Colonic mucosa (tissue), 4 donors: ENCODE measurements at regions not wholly inside any gene's neighbourhood (a gene's known extent, or its start where the extent isn't known, plus 50 kb on each side); places are given as distances from the start of the nearest gene placed in this dataset.

ENCODE experiments used
- DNase-seq: peaks from one replicate; pipeline ENCODE4 v3.0.0-alpha.2; 2020
- H3K27ac ChIP-seq: fragments of 200-600 bp; one replicate; pipeline ENCODE4 v1.8.0; 2021
- H3K27me3 ChIP-seq: fragments of 200-600 bp; one replicate; pipeline ENCODE4 v1.8.0; 2021
- H3K36me3 ChIP-seq: fragments of 200-600 bp; one replicate; pipeline ENCODE4 v1.8.0; 2021
- H3K4me1 ChIP-seq: fragments of 200-600 bp; one replicate; pipeline ENCODE4 v1.8.0; 2021; ENCODE audit warnings: mild to moderate bottlenecking
- H3K4me3 ChIP-seq: fragments of 200-600 bp; one replicate; pipeline ENCODE4 v1.8.0; 2021
- H3K9ac ChIP-seq, 2 donors: one replicate each; pipeline ENCODE4 v1.7.0; 2013; ENCODE audit warnings: control low read depth in 2 of 2, low read depth in 2 of 2, low read length in 2 of 2
- H3K9me3 ChIP-seq: fragments of 200-600 bp; one replicate; pipeline ENCODE4 v1.8.0; 2021
- intact Hi-C: fragments of 100-400 bp; cut with DNase I; formaldehyde crosslinking; loops from one replicate; pipeline ENCODE4 v1.14.1; 2022
- TF ChIP-seq, protein P1 (sequence below): fragments of 200-600 bp; IDR thresholded peaks from one replicate; pipeline ENCODE4 v1.8.0; 2022; ENCODE audit warnings: antibody characterized with exemption, mild to moderate bottlenecking
- donor health status: healthy.
- donor health status: DM: no; HTN: no; CAD: no.
- donor health status: DM: no; HTN: no; CAD: no.

DNA sequence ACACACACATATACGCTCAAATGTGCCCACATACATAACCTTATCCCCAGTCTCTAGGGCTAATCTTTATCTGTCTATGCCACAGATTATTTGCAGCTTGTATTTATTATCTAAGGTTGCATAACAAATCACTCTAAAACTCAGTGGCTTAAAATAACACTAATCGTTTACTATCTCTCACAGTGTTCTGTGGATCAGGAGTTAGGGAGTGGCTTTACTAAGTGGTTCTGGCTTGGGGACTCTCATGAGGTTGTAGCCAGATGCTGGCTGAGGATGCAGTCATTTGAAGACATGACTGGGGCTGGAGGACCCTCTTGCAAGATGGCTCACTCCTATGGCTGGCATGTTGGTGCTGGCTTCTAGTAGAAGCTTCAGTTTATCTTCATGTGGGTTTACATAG, 68.5 kb upstream of the LNX1 start:
- Histone ChIP-seq H3K4me1 (no peaks in the 10 kb centered on the region), H3K9me3 (no peaks in the 10 kb centered on the region), H3K27ac (no peak overlapping the region), H3K27me3 (no peaks in the 10 kb centered on the region), H3K9ac (no peak overlapping the region), H3K36me3 (no peaks in the 10 kb centered on the region), H3K4me3 (no peak overlapping the region)
- TF ChIP-seq, protein P1, sequence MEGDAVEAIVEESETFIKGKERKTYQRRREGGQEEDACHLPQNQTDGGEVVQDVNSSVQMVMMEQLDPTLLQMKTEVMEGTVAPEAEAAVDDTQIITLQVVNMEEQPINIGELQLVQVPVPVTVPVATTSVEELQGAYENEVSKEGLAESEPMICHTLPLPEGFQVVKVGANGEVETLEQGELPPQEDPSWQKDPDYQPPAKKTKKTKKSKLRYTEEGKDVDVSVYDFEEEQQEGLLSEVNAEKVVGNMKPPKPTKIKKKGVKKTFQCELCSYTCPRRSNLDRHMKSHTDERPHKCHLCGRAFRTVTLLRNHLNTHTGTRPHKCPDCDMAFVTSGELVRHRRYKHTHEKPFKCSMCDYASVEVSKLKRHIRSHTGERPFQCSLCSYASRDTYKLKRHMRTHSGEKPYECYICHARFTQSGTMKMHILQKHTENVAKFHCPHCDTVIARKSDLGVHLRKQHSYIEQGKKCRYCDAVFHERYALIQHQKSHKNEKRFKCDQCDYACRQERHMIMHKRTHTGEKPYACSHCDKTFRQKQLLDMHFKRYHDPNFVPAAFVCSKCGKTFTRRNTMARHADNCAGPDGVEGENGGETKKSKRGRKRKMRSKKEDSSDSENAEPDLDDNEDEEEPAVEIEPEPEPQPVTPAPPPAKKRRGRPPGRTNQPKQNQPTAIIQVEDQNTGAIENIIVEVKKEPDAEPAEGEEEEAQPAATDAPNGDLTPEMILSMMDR: no peak
- no peak for DNase-seq
- intact Hi-C loops: loop anchor here (5.0 kb wide), 1 partner anchor 167 kb away; no protein-coding TSS in a partner anchor

DNA sequence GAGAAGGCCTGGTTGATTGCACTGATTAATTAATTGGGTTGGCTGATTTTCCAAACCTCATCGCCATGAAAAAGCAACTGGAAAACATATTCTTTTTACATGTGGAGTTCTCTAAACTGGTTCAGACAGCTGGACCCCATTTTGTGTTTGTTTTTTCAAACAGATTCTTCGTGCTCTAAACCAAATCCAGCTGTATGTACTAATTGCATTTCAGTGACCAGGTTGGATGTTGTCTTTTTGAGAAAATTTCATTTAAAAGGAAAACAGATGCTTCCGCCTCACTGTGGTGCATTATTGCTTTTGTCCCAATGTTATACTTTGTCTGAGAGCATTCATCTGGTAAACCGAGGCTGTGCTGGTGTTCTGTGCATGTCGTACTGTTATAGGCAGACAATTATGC, 67.8 kb upstream of the LNX1 start:
- H3K36me3 ChIP-seq: no peaks in the 10 kb centered on the region
- no peak overlapping the region for H3K9ac ChIP-seq
- intact Hi-C loops: loop anchor here (5.0 kb wide), 1 partner anchor 167 kb away; no protein-coding TSS in a partner anchor
- H3K9me3 ChIP-seq: no peaks in the 10 kb centered on the region
- H3K27ac ChIP-seq: no peak overlapping the region
- DNase-seq: no peak
- no peak overlapping the region for H3K4me3 ChIP-seq
- H3K4me1 ChIP-seq: no peaks in the 10 kb centered on the region
- TF ChIP-seq, protein P1: no peak
- H3K27me3 ChIP-seq: no peaks in the 10 kb centered on the region

DNA sequence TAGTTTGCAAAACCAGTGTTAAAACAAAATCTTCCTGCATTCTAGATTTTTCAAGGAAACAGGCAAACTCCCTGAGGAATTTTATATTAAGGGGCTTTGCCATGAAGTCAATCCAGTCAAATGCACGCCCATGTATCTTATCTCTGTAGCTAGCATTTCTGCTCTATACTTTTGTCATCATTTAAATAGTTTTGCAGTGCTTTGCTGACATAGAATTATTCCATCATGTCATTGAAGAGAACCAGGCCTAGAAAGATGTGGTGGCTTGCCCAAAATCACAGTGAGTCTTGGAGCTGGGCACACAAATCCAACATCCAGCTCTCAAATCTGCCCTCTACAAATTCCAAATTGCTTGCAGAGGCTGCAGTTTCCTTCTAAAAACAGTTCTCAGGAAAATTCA, 66.7 kb upstream of the LNX1 start:
- Histone ChIP-seq H3K4me3 (no peak overlapping the region), H3K9me3 (no peaks in the 10 kb centered on the region), H3K4me1 (peaks cover 5% of the 10 kb centered on the region), H3K9ac (no peak overlapping the region), H3K36me3 (no peaks in the 10 kb centered on the region), H3K27me3 (no peaks in the 10 kb centered on the region), H3K27ac (no peak overlapping the region)
- TF ChIP-seq, protein P1: no peak
- no peak for DNase-seq
- intact Hi-C loops: loop anchor here (5.0 kb wide), 1 partner anchor 166 kb away; no protein-coding TSS in a partner anchor

DNA sequence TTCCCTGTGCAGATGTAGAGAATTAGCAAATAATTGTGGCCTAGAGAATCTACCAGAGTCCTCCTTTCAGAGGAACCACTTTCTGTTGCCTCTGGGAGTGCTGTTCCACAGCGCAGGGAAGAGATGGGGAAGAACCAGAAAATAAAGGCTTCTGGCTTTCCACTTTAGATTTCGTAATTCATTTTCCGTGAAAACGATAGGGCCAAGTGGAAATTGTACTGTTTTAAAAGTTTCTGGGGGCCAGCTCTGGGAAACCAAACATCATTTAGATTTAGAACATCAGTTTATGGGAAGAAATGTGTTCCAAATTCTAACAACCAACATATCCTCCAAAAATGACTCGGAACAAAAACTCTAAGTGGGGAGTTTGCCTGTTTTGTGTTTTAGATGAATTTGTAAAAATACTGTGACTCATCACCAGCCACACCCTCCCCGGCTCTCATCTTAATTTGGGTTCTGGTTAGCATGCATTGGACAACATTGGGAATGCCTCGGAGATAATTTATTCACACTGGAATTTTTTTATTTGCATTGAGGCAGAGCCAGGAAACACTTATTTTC, 65.2 kb upstream of the LNX1 start:
- Histone ChIP-seq H3K36me3 (no peaks in the 10 kb centered on the region), H3K9me3 (no peaks in the 10 kb centered on the region), H3K27me3 (no peaks in the 10 kb centered on the region), H3K4me3 (no peak overlapping the region), H3K9ac (no peak overlapping the region), H3K4me1 (peaks cover 5% of the 10 kb centered on the region), H3K27ac (peak overlapping the region; percentile 29)
- TF ChIP-seq, protein P1: peak; percentile 14
- no peak for DNase-seq
- intact Hi-C loops: loop anchor here (5.0 kb wide), 1 partner anchor 164 kb away; no protein-coding TSS in a partner anchor

DNA sequence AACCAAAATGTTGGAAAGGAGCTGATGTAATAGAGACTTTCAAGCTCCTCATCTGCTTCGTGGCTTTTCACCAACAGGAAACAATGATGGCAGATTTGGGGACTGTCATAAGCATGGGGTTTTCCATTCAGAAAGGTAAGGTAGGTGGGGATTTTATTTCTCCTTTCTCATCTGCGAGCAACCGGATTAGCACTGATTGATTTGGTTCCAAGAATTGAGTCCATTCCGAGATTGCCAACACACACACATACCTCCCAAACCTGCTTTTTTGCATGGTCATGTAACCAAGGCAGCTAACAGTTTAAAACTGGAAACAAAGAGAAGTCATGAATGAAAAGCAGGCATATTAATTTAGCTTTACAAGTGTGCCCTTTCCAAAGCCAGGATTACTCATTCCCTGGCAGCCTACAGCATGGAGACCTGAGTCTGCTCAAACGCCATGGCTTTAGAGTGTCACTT, 63.0 kb upstream of the LNX1 start:
- no peaks in the 10 kb centered on the region for H3K9me3 ChIP-seq
- no peak overlapping the region for H3K9ac ChIP-seq
- no peaks in the 10 kb centered on the region for H3K36me3 ChIP-seq
- intact Hi-C loops: no loop called here
- no peak overlapping the region for H3K4me3 ChIP-seq
- DNase-seq: no peak
- peak overlapping the region; percentile 4 for H3K27ac ChIP-seq
- no peaks in the 10 kb centered on the region for H3K27me3 ChIP-seq
- H3K4me1 ChIP-seq: peaks cover 9% of the 10 kb centered on the region
- TF ChIP-seq, protein P1: no peak
